Thymus (tissue), 11 donors: ENCODE measurements at regions not wholly inside any gene's neighbourhood (a gene's known extent, or its start where the extent isn't known, plus 50 kb on each side); places are given as distances from the start of the nearest gene placed in this dataset.

Source experiments
- DNase-seq, 9 donors: peaks; one replicate each; pipeline ENCODE4 v3.0.0-alpha.2; 2013; ENCODE audit warnings: low spot score in 9 of 9, low read depth in 6 of 9, missing footprints in 1 of 9
- H3K27ac ChIP-seq, 2 donors: one replicate each; pipeline ENCODE4 v1.5.1; 2013; ENCODE audit warnings: control low read depth in 1 of 2, low read depth in 1 of 2, low read length in 1 of 2, mild to moderate bottlenecking in 1 of 2, moderate library complexity in 1 of 2
- H3K27me3 ChIP-seq, 2 donors: one replicate each; pipeline ENCODE4 v1.5.1; 2013; ENCODE audit warnings: low read length in 1 of 2; ENCODE audit not compliant: control insufficient read depth in 2 of 2, insufficient read depth in 1 of 2
- H3K36me3 ChIP-seq, 2 donors: one replicate each; pipeline ENCODE4 v1.5.1; 2013; ENCODE audit warnings: low read length in 1 of 2, mild to moderate bottlenecking in 1 of 2, moderate library complexity in 1 of 2; ENCODE audit not compliant: control insufficient read depth in 2 of 2, insufficient read depth in 2 of 2
- H3K4me1 ChIP-seq, 2 donors: one replicate each; pipeline ENCODE4 v1.5.1; 2013; ENCODE audit warnings: low read length in 2 of 2; ENCODE audit not compliant: control insufficient read depth in 2 of 2, insufficient read depth in 2 of 2
- H3K4me3 ChIP-seq, 2 donors: one replicate each; pipeline ENCODE4 v1.5.1; 2013; ENCODE audit warnings: low read length in 2 of 2, control low read depth in 1 of 2, mild to moderate bottlenecking in 1 of 2
- H3K9me3 ChIP-seq, 2 donors: one replicate each; pipeline ENCODE4 v1.5.1; 2013; ENCODE audit warnings: low read length in 1 of 2, mild to moderate bottlenecking in 1 of 2; ENCODE audit not compliant: control insufficient read depth in 2 of 2, insufficient read depth in 1 of 2
- WGBS: extraction: QIAGEN DNeasy Blood & Tissue Kit; methylation state at CpG from one replicate; pipeline ENCODE4 v1.1.7; 2013; 5-methylcytosine and 5-hydroxymethylcytosine counted together
- donor health status: healthy.

- DNase-seq = no peak
- Histone ChIP-seq H3K27me3 (no peaks in the 10 kb centered on the region), H3K36me3 (peaks cover 10 to 32% of the 10 kb centered on the region in 2 donors), H3K27ac (no peak overlapping the region), H3K9me3 (no peaks in the 10 kb centered on the region), H3K4me3 (no peak overlapping the region), H3K4me1 (no peaks in the 10 kb centered on the region)
- 96% methylated on average over 3 of the region's 3 CpGs for WGBS
Observed at GRCh38 chr18:46266473-46266872, 162.3 kb downstream of the HAUS1 start.

GRCh38 chr18:46268671-46269070, 164.5 kb downstream of the HAUS1 start:
- Histone ChIP-seq H3K9me3 (no peaks in the 10 kb centered on the region), H3K4me3 (no peak overlapping the region), H3K36me3 (peaks cover 5 to 21% of the 10 kb centered on the region in 2 donors), H3K4me1 (no peaks in the 10 kb centered on the region), H3K27me3 (no peaks in the 10 kb centered on the region), H3K27ac (no peak overlapping the region)
- 72% methylated on average over 2 of the region's 2 CpGs for WGBS
- no peak for DNase-seq

- Histone ChIP-seq H3K36me3 (peaks cover 3 to 15% of the 10 kb centered on the region in 2 donors), H3K27ac (no peak overlapping the region), H3K9me3 (no peaks in the 10 kb centered on the region), H3K4me3 (no peak overlapping the region), H3K27me3 (no peaks in the 10 kb centered on the region), H3K4me1 (no peaks in the 10 kb centered on the region)
- WGBS = 96% methylated on average over 1 of the region's 1 CpG
- DNase-seq = no peak
Observed at GRCh38 chr18:46269275-46269674, 165.1 kb downstream of the HAUS1 start.

GRCh38 chr18:46271488-46271887, 167.3 kb downstream of the HAUS1 start:
- no peak overlapping the region for H3K4me3 ChIP-seq
- H3K4me1 ChIP-seq = no peaks in the 10 kb centered on the region
- peaks cover 0 to 7% of the 10 kb centered on the region in 2 donors for H3K36me3 ChIP-seq
- no peak for DNase-seq
- H3K9me3 ChIP-seq = no peaks in the 10 kb centered on the region
- WGBS = 98% methylated on average over 2 of the region's 2 CpGs
- H3K27me3 ChIP-seq = no peaks in the 10 kb centered on the region
- no peak overlapping the region for H3K27ac ChIP-seq

GRCh38 chr18:46273861-46274260, 169.7 kb downstream of the HAUS1 start:
- no peak for DNase-seq
- Histone ChIP-seq H3K36me3 (no peaks in the 10 kb centered on the region), H3K4me1 (no peaks in the 10 kb centered on the region), H3K27me3 (no peaks in the 10 kb centered on the region), H3K27ac (no peak overlapping the region), H3K4me3 (no peak overlapping the region), H3K9me3 (no peaks in the 10 kb centered on the region)
- 95% methylated on average over 1 of the region's 1 CpG for WGBS

- Histone ChIP-seq H3K9me3 (no peaks in the 10 kb centered on the region), H3K4me1 (no peaks in the 10 kb centered on the region), H3K27me3 (no peaks in the 10 kb centered on the region), H3K27ac (no peak overlapping the region), H3K4me3 (no peak overlapping the region), H3K36me3 (no peaks in the 10 kb centered on the region)
- WGBS = 95% methylated on average over 1 of the region's 1 CpG
- DNase-seq = no peak
Observed at GRCh38 chr18:46274266-46274665, 170.1 kb downstream of the HAUS1 start.

GRCh38 chr18:46275370-46275769, 171.2 kb downstream of the HAUS1 start:
- no peaks in the 10 kb centered on the region for H3K4me1 ChIP-seq
- 94% methylated on average over 4 of the region's 4 CpGs for WGBS
- no peak overlapping the region for H3K27ac ChIP-seq
- no peak for DNase-seq
- H3K36me3 ChIP-seq = no peaks in the 10 kb centered on the region
- H3K27me3 ChIP-seq = no peaks in the 10 kb centered on the region
- no peaks in the 10 kb centered on the region for H3K9me3 ChIP-seq
- no peak overlapping the region for H3K4me3 ChIP-seq

GRCh38 chr18:46276748-46277147, 172.6 kb downstream of the HAUS1 start:
- WGBS = 96% methylated on average over 3 of the region's 3 CpGs
- Histone ChIP-seq H3K4me1 (no peaks in the 10 kb centered on the region), H3K27ac (no peak overlapping the region), H3K36me3 (no peaks in the 10 kb centered on the region), H3K27me3 (no peaks in the 10 kb centered on the region), H3K4me3 (no peak overlapping the region), H3K9me3 (no peaks in the 10 kb centered on the region)
- no peak for DNase-seq

- no peak for DNase-seq
- H3K9me3 ChIP-seq = no peaks in the 10 kb centered on the region
- H3K27ac ChIP-seq = no peak overlapping the region
- WGBS = 38% methylated on average over 10 of the region's 10 CpGs
- no peaks in the 10 kb centered on the region for H3K27me3 ChIP-seq
- no peak overlapping the region for H3K4me3 ChIP-seq
- H3K36me3 ChIP-seq = no peaks in the 10 kb centered on the region
- no peaks in the 10 kb centered on the region for H3K4me1 ChIP-seq
Observed at GRCh38 chr18:46278481-46279465, 174.6 kb downstream of the HAUS1 start.
